ENCODE measurements at regions not wholly inside any gene's neighbourhood (a gene's known extent, or its start where the extent isn't known, plus 50 kb on each side); places are given as distances from the start of the nearest gene placed in this dataset.

DNA sequence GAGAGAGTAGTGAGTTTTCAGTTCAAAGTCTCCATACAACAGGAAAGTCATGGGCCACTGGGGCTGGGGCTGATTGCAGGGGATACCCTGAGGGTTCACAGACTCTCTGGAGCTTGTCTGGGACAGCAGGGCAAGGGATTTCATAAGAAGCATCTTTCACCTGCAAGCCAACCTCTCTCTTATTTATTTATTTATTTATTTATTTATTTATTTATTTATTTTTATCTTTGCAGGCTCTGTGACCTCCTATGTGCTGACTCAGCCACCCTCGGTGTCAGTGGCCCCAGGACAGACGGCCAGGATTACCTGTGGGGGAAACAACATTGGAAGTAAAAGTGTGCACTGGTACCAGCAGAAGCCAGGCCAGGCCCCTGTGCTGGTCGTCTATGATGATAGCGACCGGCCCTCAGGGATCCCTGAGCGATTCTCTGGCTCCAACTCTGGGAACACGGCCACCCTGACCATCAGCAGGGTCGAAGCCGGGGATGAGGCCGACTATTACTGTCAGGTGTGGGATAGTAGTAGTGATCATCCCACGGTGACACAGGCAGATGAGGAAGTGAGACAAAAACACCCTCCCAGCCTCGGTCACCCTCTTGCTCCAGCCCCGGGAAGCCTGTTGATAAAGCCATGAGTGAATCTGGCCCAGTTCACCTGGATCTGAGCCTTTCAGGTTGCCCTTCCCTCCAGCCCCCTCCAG, 68.4 kb downstream of the GGTLC2 start:
- TF ChIP-seq, protein P1, sequence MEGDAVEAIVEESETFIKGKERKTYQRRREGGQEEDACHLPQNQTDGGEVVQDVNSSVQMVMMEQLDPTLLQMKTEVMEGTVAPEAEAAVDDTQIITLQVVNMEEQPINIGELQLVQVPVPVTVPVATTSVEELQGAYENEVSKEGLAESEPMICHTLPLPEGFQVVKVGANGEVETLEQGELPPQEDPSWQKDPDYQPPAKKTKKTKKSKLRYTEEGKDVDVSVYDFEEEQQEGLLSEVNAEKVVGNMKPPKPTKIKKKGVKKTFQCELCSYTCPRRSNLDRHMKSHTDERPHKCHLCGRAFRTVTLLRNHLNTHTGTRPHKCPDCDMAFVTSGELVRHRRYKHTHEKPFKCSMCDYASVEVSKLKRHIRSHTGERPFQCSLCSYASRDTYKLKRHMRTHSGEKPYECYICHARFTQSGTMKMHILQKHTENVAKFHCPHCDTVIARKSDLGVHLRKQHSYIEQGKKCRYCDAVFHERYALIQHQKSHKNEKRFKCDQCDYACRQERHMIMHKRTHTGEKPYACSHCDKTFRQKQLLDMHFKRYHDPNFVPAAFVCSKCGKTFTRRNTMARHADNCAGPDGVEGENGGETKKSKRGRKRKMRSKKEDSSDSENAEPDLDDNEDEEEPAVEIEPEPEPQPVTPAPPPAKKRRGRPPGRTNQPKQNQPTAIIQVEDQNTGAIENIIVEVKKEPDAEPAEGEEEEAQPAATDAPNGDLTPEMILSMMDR (IDR thresholded peaks at IDR 0.05), result no peak
- TF ChIP-seq POLR2A (IDR thresholded peaks at IDR 0.05), result no peak

Measured in adrenal gland (tissue), 5 donors.